ENCODE measurements at regions not wholly inside any gene's neighbourhood (a gene's known extent, or its start where the extent isn't known, plus 50 kb on each side); places are given as distances from the start of the nearest gene placed in this dataset.

DNA sequence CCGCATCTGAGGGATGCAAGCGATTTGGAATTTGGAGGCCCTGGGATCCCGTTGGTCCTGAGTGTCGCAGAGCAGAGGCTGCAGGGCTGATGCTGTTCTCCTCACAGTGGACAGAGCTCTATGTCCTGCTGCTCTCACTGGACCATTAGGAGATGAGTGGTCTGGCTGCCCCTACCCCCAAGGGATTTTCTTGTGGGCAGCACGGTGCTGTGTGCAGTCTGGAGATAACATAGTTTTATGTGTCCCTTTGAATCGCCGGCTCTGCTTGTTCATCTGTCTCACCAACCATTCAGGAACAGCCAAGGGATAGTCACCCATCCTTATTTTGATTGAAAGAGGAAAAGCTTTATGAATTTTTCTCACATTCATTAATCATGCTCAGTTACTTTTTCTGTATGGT, 49.9 kb downstream of the CHRM3 start:
- Histone ChIP-seq H3K79me1 (ENCODE audit: low read depth in 1 of 2, low read length in 2 of 2) (no peaks in the 10 kb centered on the region), H2AK5ac (ENCODE audit: low read depth, low read length) (no peak overlapping the region), H3K9me3 (ENCODE audit: control insufficient read depth, insufficient read depth, low read length) (peaks cover 8% of the 10 kb centered on the region), H2BK15ac (ENCODE audit: low read depth, low read length) (no peak overlapping the region), H3K9me1 (ENCODE audit: insufficient read depth, low read length) (no peaks in the 10 kb centered on the region), H3K9ac (ENCODE audit: low read depth, low read length) (no peak overlapping the region), H4K91ac (ENCODE audit: insufficient read depth, low read depth, low read length) (no peak overlapping the region), H3K18ac (ENCODE audit: low read depth, low read length) (no peak overlapping the region), H3K4ac (ENCODE audit: low read depth, low read length) (no peak overlapping the region), H3K4me2 (ENCODE audit: low read depth, low read length) (no peak overlapping the region), H4K8ac (ENCODE audit: low read depth in 2 of 2, low read length in 2 of 2) (no peak overlapping the region), H2AFZ (replicated peaks; ENCODE audit: low read length, poor library complexity) (no peak overlapping the region), H3K4me3 (ENCODE audit: insufficient read depth, low read depth, low read length) (no peak overlapping the region), H3K4me1 (ENCODE audit: control insufficient read depth, insufficient read depth, low read length) (no peaks in the 10 kb centered on the region), H4K5ac (ENCODE audit: low read depth, low read length) (no peak overlapping the region), H3K27me3 (ENCODE audit: control insufficient read depth, insufficient read depth, low read length) (no peaks in the 10 kb centered on the region), H4K20me1 (ENCODE audit: insufficient read depth, low read length) (no peaks in the 10 kb centered on the region), H2BK20ac (ENCODE audit: low read depth, low read length) (no peak overlapping the region), H2AK9ac (replicated peaks; ENCODE audit: low read depth, low read length, poor library complexity) (no peak overlapping the region), H3K27ac (ENCODE audit: insufficient read depth, low read length) (no peak overlapping the region), H3K14ac (replicated peaks; ENCODE audit: low read depth, low read length) (no peak overlapping the region), H3K56ac (ENCODE audit: extremely low read depth, insufficient read depth, low read length) (no peak overlapping the region), H2BK120ac (ENCODE audit: low read depth, low read length) (no peak overlapping the region), H2BK5ac (ENCODE audit: low read depth, low read length, poor library complexity, severe bottlenecking) (no peak overlapping the region), H3K36me3 (ENCODE audit: control insufficient read depth, insufficient read depth, low read length) (no peaks in the 10 kb centered on the region), H3K23ac (ENCODE audit: low read depth, low read length) (no peak overlapping the region)
- in situ Hi-C loops (cut with MboI; ENCODE audit: low sequenced_read_pairs) = no loop called here
- WGBS, 2 experiments (ENCODE audit: extremely low coverage in 2 of 2, insufficient read length in 1 of 2) = 85% methylated on average over 4 of the region's 7 CpGs; no CpG with 5 or more reads in 1 of the 2 experiments
- BruUV-seq (replicated peaks) = no TSS peak
- TF ChIP-seq CTCF (conservative IDR thresholded peaks at IDR 0.05; ENCODE audit: low read depth, low read length) (no peak), MAFK (IDR thresholded peaks at IDR 0.05; ENCODE audit: low read depth, low read length) (no peak), RCOR1 (IDR thresholded peaks at IDR 0.05; ENCODE audit: insufficient replicate concordance, low read length) (no peak), BHLHE40 (IDR thresholded peaks at IDR 0.05; ENCODE audit: low read depth, low read length) (no peak), CEBPB (IDR thresholded peaks at IDR 0.05; ENCODE audit: low read depth, low read length) (no peak), MAZ (IDR thresholded peaks at IDR 0.05; ENCODE audit: borderline replicate concordance, low read depth, low read length) (no peak), MXI1 (IDR thresholded peaks at IDR 0.05; ENCODE audit: borderline replicate concordance, low read depth, low read length) (no peak), RFX5 (IDR thresholded peaks at IDR 0.05; ENCODE audit: low read depth, low read length) (no peak), FOS (IDR thresholded peaks at IDR 0.05; ENCODE audit: low read depth, low read length) (no peak), NFE2L2 (IDR thresholded peaks at IDR 0.05; ENCODE audit: low read depth, low read length) (no peak), CHD1 (IDR thresholded peaks at IDR 0.05; ENCODE audit: low read depth, low read length) (no peak), SMC3 (IDR thresholded peaks at IDR 0.05; ENCODE audit: low read depth, low read length) (no peak), RAD21 (IDR thresholded peaks at IDR 0.05; ENCODE audit: low read length) (no peak), POLR2A (IDR thresholded peaks at IDR 0.05; ENCODE audit: low read depth, low read length) (no peak)
- TF ChIP-seq, protein P1, sequence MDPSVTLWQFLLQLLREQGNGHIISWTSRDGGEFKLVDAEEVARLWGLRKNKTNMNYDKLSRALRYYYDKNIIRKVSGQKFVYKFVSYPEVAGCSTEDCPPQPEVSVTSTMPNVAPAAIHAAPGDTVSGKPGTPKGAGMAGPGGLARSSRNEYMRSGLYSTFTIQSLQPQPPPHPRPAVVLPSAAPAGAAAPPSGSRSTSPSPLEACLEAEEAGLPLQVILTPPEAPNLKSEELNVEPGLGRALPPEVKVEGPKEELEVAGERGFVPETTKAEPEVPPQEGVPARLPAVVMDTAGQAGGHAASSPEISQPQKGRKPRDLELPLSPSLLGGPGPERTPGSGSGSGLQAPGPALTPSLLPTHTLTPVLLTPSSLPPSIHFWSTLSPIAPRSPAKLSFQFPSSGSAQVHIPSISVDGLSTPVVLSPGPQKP (IDR thresholded peaks at IDR 0.05; ENCODE audit: borderline replicate concordance, low read depth, low read length) = no peak
- TF ChIP-seq, protein P2, sequence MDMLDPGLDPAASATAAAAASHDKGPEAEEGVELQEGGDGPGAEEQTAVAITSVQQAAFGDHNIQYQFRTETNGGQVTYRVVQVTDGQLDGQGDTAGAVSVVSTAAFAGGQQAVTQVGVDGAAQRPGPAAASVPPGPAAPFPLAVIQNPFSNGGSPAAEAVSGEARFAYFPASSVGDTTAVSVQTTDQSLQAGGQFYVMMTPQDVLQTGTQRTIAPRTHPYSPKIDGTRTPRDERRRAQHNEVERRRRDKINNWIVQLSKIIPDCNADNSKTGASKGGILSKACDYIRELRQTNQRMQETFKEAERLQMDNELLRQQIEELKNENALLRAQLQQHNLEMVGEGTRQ (IDR thresholded peaks at IDR 0.05; ENCODE audit: low read depth, low read length) = no peak
- no peak for DNase-seq
- intact Hi-C loops (cut with micrococcal nuclease) = no loop called here
- POLR2A ChIA-PET (ENCODE audit: unreplicated experiment) = no interaction called here
- dilution Hi-C loops (cut with HindIII; ENCODE audit: low sequenced_read_pairs, unreplicated experiment) = no loop called here
- CTCF ChIA-PET = no interaction called here
- ATAC-seq (ENCODE audit: low read depth) = no peak

Data from IMR-90 (cell line).